ENCODE measurements at regions not wholly inside any gene's neighbourhood (a gene's known extent, or its start where the extent isn't known, plus 50 kb on each side); places are given as distances from the start of the nearest gene placed in this dataset.
A peak's percentile ranks its signal among the peaks of the same experiment; 100 is the strongest.

GRCh38 chr5:143761663-143762062 is 50.3 kb upstream of the HMHB1 start:
- H3K27me3 Mint-ChIP-seq (ENCODE audit: low read depth), result peaks cover 12% of the 10 kb centered on the region
- peaks cover 19% of the 10 kb centered on the region for H3K9me3 Mint-ChIP-seq
- intact Hi-C loops (cut with micrococcal nuclease), result no loop called here
- H3K36me3 Mint-ChIP-seq (ENCODE audit: low read depth), result peaks cover 7% of the 10 kb centered on the region
- DNase-seq (ENCODE audit: low spot score), result no peak
- peaks cover 24% of the 10 kb centered on the region for H3K4me1 Mint-ChIP-seq (ENCODE audit: low read depth)
- H3K4me3 Mint-ChIP-seq (ENCODE audit: low read depth), result no peak overlapping the region
- no peak overlapping the region for H3K27ac Mint-ChIP-seq

GRCh38 chr5:143760755-143761154 is 51.2 kb upstream of the HMHB1 start:
- Mint-ChIP-seq H3K4me1 (ENCODE audit: low read depth) (peaks cover 24% of the 10 kb centered on the region), H3K4me3 (ENCODE audit: low read depth) (no peak overlapping the region), H3K36me3 (ENCODE audit: low read depth) (peaks cover 7% of the 10 kb centered on the region), H3K27me3 (ENCODE audit: low read depth) (peaks cover 9% of the 10 kb centered on the region), H3K9me3 (peaks cover 19% of the 10 kb centered on the region), H3K27ac (no peak overlapping the region)
- intact Hi-C loops (cut with micrococcal nuclease), result no loop called here
- DNase-seq (ENCODE audit: low spot score), result no peak

DNA sequence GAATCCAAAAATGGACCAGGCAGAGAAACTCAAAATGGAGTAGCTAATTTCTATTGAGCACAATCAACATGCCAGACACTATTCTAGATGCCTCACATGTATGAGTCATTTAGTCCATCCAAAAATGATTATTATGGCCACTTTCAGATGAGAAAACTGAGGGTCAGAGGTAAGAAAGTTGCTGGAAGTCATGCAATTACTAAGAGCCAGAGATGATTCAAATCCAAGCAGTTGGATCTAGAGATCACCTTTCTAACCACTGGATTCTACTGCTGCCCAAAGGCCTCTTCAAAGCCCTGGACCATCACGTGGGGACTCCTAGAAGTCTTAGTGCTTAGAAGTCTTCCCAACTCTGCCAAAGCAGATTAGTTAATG is 51.8 kb upstream of the HMHB1 start:
- H3K4me1 Mint-ChIP-seq (ENCODE audit: low read depth), result peaks cover 24% of the 10 kb centered on the region
- H3K27ac Mint-ChIP-seq, result no peak overlapping the region
- DNase-seq (ENCODE audit: low spot score), result no peak
- peaks cover 7% of the 10 kb centered on the region for H3K27me3 Mint-ChIP-seq (ENCODE audit: low read depth)
- peaks cover 7% of the 10 kb centered on the region for H3K36me3 Mint-ChIP-seq (ENCODE audit: low read depth)
- H3K4me3 Mint-ChIP-seq (ENCODE audit: low read depth), result no peak overlapping the region
- intact Hi-C loops (cut with micrococcal nuclease), result no loop called here
- peaks cover 19% of the 10 kb centered on the region for H3K9me3 Mint-ChIP-seq

GRCh38 chr5:143759396-143760130 is 52.4 kb upstream of the HMHB1 start:
- peaks cover 7% of the 10 kb centered on the region for H3K36me3 Mint-ChIP-seq (ENCODE audit: low read depth)
- H3K27me3 Mint-ChIP-seq (ENCODE audit: low read depth), result peaks cover 5% of the 10 kb centered on the region
- H3K9me3 Mint-ChIP-seq, result peaks cover 19% of the 10 kb centered on the region
- DNase-seq (ENCODE audit: low spot score), result no peak
- no peak overlapping the region for H3K27ac Mint-ChIP-seq
- H3K4me3 Mint-ChIP-seq (ENCODE audit: low read depth), result no peak overlapping the region
- H3K4me1 Mint-ChIP-seq (ENCODE audit: low read depth), result peaks cover 24% of the 10 kb centered on the region
- intact Hi-C loops (cut with micrococcal nuclease), result loop anchor here (5.0 to 10.0 kb wide), 2 partner anchors 65 to 152 kb away; no protein-coding TSS in a partner anchor

DNA sequence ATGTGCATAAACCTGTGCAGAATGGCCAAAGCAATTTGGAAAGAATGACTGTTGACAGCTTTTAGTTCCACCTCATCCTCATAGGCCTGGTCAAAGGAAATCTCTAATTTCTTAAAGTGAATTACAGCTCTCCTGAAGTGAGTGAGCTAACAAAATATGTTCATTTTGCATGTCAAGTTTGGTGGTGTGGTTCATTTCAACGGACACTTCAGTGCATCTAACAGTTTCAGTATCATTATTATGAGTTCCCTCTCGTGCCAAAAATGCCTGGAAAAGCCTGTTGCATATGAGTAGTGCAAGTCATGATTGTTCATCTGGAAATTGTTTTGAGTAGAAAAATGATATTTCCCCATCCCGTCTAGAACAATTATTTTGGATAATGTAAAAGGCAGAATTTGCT is 53.2 kb upstream of the HMHB1 start:
- intact Hi-C loops (cut with micrococcal nuclease), result loop anchor here (5.0 to 10.0 kb wide), 2 partner anchors 64 to 151 kb away; no protein-coding TSS in a partner anchor
- H3K27me3 Mint-ChIP-seq (ENCODE audit: low read depth), result peaks cover 2% of the 10 kb centered on the region
- H3K27ac Mint-ChIP-seq, result peak overlapping the region; percentile 29
- H3K36me3 Mint-ChIP-seq (ENCODE audit: low read depth), result peaks cover 7% of the 10 kb centered on the region
- H3K4me3 Mint-ChIP-seq (ENCODE audit: low read depth), result no peak overlapping the region
- DNase-seq (ENCODE audit: low spot score), result no peak
- peaks cover 24% of the 10 kb centered on the region for H3K4me1 Mint-ChIP-seq (ENCODE audit: low read depth)
- H3K9me3 Mint-ChIP-seq, result peaks cover 19% of the 10 kb centered on the region

- Mint-ChIP-seq H3K4me3 (ENCODE audit: low read depth) (no peak overlapping the region), H3K27me3 (ENCODE audit: low read depth) (peaks cover 5% of the 10 kb centered on the region), H3K4me1 (ENCODE audit: low read depth) (peaks cover 24% of the 10 kb centered on the region), H3K36me3 (ENCODE audit: low read depth) (peaks cover 7% of the 10 kb centered on the region), H3K27ac (no peak overlapping the region), H3K9me3 (peaks cover 19% of the 10 kb centered on the region)
- intact Hi-C loops (cut with micrococcal nuclease), result loop anchor here (5.0 to 10.0 kb wide), 2 partner anchors 63 to 151 kb away; no protein-coding TSS in a partner anchor
- DNase-seq (ENCODE audit: low spot score), result no peak
Observed at GRCh38 chr5:143758015-143758414, 53.9 kb upstream of the HMHB1 start.

DNA sequence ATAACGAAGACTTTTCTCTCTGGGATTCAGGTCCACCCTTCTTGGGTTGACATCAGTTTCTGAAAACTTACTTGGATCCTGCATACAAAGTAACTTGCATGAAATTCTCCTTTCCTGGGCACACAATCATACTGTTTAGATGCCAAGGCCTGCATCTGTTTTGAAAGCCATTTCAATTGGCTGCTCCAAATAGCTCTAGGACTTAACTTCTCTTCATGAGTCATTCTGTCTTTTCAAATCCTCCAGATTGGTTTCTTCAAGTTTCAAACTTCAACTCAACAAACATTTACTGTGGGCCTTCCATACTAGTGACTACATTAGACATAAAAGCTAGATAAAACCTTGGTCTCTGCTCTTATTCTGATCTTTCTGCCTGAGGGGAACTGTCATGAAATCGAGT is 54.8 kb upstream of the HMHB1 start:
- intact Hi-C loops (cut with micrococcal nuclease), result loop anchor here (5.0 to 10.0 kb wide), 2 partner anchors 62 to 150 kb away; no protein-coding TSS in a partner anchor
- peaks cover 7% of the 10 kb centered on the region for H3K36me3 Mint-ChIP-seq (ENCODE audit: low read depth)
- H3K4me3 Mint-ChIP-seq (ENCODE audit: low read depth), result no peak overlapping the region
- H3K4me1 Mint-ChIP-seq (ENCODE audit: low read depth), result peaks cover 24% of the 10 kb centered on the region
- peaks cover 11% of the 10 kb centered on the region for H3K9me3 Mint-ChIP-seq
- no peak for DNase-seq (ENCODE audit: low spot score)
- H3K27me3 Mint-ChIP-seq (ENCODE audit: low read depth), result peaks cover 5% of the 10 kb centered on the region
- H3K27ac Mint-ChIP-seq, result no peak overlapping the region

DNA sequence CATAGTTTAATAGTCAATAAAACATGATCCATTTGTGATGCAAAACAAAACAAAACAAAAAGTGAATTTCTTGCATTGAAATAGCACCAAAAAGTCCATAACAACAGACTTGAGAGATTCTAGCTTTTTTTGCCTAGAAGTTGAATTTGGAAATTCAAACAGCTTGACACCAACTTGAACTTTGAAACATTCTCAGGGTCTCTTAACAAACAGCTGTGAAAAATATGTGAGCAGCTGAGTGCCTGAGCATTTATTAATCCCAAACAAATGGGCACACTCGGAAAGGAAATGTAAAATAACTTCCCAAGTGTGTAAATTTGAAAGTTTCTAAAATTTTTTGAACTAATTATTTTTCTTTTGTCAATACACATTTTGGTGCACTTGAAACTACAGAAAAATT is 56.0 kb upstream of the HMHB1 start:
- Mint-ChIP-seq H3K9me3 (peaks cover 6% of the 10 kb centered on the region), H3K4me1 (ENCODE audit: low read depth) (peaks cover 24% of the 10 kb centered on the region), H3K36me3 (ENCODE audit: low read depth) (peaks cover 7% of the 10 kb centered on the region), H3K27me3 (ENCODE audit: low read depth) (peaks cover 3% of the 10 kb centered on the region), H3K4me3 (ENCODE audit: low read depth) (no peak overlapping the region), H3K27ac (no peak overlapping the region)
- intact Hi-C loops (cut with micrococcal nuclease), result loop anchor here (5.0 to 10.0 kb wide), 2 partner anchors 61 to 149 kb away; no protein-coding TSS in a partner anchor
- DNase-seq (ENCODE audit: low spot score), result no peak

DNA sequence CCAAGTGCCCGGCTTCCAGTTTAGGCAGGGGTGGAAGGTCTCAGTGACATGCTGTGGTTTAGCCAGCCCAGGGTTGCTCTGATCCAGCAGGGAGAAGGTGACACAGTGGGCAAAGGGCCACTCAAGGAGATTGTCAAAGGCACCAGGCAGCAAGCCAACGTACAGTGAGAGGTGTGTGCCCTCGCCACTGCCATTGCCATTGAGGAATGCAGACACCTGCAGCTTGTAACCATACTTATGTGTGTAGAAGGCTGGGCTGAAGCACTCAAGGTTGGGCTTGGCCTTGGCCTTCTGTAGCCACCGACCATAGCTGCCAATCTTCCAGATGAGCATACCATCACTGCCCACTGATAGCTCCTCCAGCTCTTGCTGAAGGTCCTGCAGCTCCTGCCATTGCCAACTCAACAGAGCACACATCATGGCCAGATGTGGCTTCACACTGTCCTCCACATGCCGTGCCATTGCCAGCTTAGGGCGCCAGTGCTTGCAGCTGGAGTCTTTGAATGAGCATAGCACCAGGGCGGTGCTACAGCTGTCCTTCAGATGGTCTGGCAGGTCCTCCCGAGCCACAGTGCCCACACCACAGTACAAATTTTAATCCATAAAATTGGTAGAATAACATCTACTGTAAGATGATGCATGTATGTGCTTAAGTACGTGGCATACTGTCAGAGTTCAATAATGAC is 59.7 kb upstream of the HMHB1 start:
- Mint-ChIP-seq H3K4me3 (ENCODE audit: low read depth) (no peak overlapping the region), H3K4me1 (ENCODE audit: low read depth) (peaks cover 5% of the 10 kb centered on the region), H3K27ac (no peak overlapping the region), H3K9me3 (peaks cover 5% of the 10 kb centered on the region), H3K36me3 (ENCODE audit: low read depth) (peaks cover 5% of the 10 kb centered on the region), H3K27me3 (ENCODE audit: low read depth) (peaks cover 6% of the 10 kb centered on the region)
- DNase-seq (ENCODE audit: low spot score), result no peak
- intact Hi-C loops (cut with micrococcal nuclease), result loop anchor here (10.0 kb wide), 1 partner anchor 58 kb away; no protein-coding TSS in a partner anchor

DNA sequence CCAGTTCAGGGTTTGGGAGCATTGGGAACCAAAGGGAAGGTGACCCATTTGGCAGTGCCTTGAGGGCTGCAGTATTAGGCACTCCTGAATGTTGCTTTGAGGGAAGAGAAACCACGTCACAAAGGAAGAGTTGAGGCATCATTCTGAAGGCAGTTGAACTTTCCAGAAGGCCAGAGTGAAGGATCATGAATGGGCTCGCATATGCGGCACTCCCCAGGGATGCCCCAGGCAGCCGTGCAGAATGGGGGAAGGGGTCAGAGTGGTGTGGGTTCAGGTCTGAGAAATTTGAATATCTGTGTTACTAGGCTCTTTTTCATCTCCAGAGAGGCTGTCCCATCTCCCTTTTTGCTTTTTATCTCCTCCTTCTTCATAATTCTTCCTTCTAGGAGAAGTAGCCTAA is 60.6 kb upstream of the HMHB1 start:
- H3K4me3 Mint-ChIP-seq (ENCODE audit: low read depth), result no peak overlapping the region
- no peak overlapping the region for H3K27ac Mint-ChIP-seq
- no peak for DNase-seq (ENCODE audit: low spot score)
- peaks cover 6% of the 10 kb centered on the region for H3K27me3 Mint-ChIP-seq (ENCODE audit: low read depth)
- H3K36me3 Mint-ChIP-seq (ENCODE audit: low read depth), result no peaks in the 10 kb centered on the region
- H3K4me1 Mint-ChIP-seq (ENCODE audit: low read depth), result no peaks in the 10 kb centered on the region
- no peaks in the 10 kb centered on the region for H3K9me3 Mint-ChIP-seq
- intact Hi-C loops (cut with micrococcal nuclease), result loop anchor here (10.0 kb wide), 1 partner anchor 57 kb away; no protein-coding TSS in a partner anchor

DNA sequence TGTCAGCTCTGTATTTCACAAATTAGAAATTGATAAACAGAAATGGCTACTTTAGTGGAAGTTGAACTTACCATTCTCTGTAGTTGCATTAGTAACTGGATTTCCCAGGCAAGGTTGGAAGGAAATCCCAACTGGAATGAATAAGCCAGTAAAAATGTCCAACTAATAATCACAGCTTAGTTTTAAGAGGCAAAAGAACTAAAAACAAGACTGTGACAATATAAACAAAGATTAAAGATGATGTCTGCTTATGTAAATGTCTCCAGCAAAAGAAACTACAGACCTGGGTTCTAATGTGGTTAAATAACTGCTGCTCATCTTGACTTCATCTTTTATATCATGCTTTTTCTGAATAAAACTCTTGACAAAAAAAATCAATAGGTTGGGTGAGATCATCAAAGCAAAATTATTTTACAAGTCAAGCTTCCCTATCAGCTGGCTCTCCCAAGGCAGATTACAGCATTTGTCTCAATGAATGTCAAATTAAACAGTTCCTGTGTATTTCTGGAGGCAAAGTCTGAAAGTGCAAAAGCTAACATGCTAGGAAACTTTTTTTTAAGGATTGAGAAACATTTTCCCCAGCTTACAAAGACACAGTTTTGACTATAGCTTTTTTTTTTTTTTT is 62.3 kb upstream of the HMHB1 start:
- H3K27me3 Mint-ChIP-seq (ENCODE audit: low read depth), result peaks cover 6% of the 10 kb centered on the region
- no peaks in the 10 kb centered on the region for H3K36me3 Mint-ChIP-seq (ENCODE audit: low read depth)
- no peaks in the 10 kb centered on the region for H3K9me3 Mint-ChIP-seq
- intact Hi-C loops (cut with micrococcal nuclease), result loop anchor here (10.0 kb wide), 1 partner anchor 55 kb away; no protein-coding TSS in a partner anchor
- no peak overlapping the region for H3K4me3 Mint-ChIP-seq (ENCODE audit: low read depth)
- H3K27ac Mint-ChIP-seq, result no peak overlapping the region
- DNase-seq (ENCODE audit: low spot score), result no peak
- no peaks in the 10 kb centered on the region for H3K4me1 Mint-ChIP-seq (ENCODE audit: low read depth)

DNA sequence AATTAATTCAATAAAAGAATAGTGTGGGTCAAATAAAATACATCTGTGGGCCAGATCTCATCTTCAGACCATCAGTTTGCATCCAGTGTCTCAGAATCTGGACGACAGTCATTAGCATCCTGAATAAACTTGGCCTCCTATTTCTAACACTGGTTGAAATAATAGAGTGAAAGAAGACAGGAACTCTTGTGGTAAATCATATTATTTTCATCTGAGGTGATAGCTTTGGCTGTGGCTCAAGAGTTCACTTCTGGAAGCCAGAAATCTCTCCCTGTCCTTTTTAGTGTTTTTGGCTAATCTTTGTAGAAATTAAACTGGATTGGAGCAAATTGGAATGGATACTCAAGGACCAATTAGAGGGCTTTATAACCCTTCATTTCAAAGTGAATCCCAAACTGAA is 63.4 kb upstream of the HMHB1 start:
- H3K4me3 Mint-ChIP-seq (ENCODE audit: low read depth), result no peak overlapping the region
- H3K9me3 Mint-ChIP-seq, result no peaks in the 10 kb centered on the region
- H3K4me1 Mint-ChIP-seq (ENCODE audit: low read depth), result peaks cover under 1% of the 10 kb centered on the region
- no peaks in the 10 kb centered on the region for H3K36me3 Mint-ChIP-seq (ENCODE audit: low read depth)
- H3K27ac Mint-ChIP-seq, result no peak overlapping the region
- H3K27me3 Mint-ChIP-seq (ENCODE audit: low read depth), result peaks cover 5% of the 10 kb centered on the region
- intact Hi-C loops (cut with micrococcal nuclease), result no loop called here
- no peak for DNase-seq (ENCODE audit: low spot score)

GRCh38 chr5:143742951-143743350 is 69.0 kb upstream of the HMHB1 start:
- DNase-seq (ENCODE audit: low spot score), result no peak
- Mint-ChIP-seq H3K4me1 (ENCODE audit: low read depth) (peaks cover 9% of the 10 kb centered on the region), H3K9me3 (no peaks in the 10 kb centered on the region), H3K36me3 (ENCODE audit: low read depth) (no peaks in the 10 kb centered on the region), H3K4me3 (ENCODE audit: low read depth) (no peak overlapping the region), H3K27me3 (ENCODE audit: low read depth) (no peaks in the 10 kb centered on the region), H3K27ac (no peak overlapping the region)
- intact Hi-C loops (cut with micrococcal nuclease), result no loop called here

All from activated T-helper 2 cell treated with anti-CD3 and anti-CD28 coated beads, Interferon-gamma antibody, Interleukin-2, Interleukin-4, amounts not matched to agents 10 μg/mL and 5 μg/mL and 100 μg/mL, durations not matched to agents 14 hours and 24 hours and 36 hours (primary cell).